ENCODE measurements at regions not wholly inside any gene's neighbourhood (a gene's known extent, or its start where the extent isn't known, plus 50 kb on each side); places are given as distances from the start of the nearest gene placed in this dataset.

DNA sequence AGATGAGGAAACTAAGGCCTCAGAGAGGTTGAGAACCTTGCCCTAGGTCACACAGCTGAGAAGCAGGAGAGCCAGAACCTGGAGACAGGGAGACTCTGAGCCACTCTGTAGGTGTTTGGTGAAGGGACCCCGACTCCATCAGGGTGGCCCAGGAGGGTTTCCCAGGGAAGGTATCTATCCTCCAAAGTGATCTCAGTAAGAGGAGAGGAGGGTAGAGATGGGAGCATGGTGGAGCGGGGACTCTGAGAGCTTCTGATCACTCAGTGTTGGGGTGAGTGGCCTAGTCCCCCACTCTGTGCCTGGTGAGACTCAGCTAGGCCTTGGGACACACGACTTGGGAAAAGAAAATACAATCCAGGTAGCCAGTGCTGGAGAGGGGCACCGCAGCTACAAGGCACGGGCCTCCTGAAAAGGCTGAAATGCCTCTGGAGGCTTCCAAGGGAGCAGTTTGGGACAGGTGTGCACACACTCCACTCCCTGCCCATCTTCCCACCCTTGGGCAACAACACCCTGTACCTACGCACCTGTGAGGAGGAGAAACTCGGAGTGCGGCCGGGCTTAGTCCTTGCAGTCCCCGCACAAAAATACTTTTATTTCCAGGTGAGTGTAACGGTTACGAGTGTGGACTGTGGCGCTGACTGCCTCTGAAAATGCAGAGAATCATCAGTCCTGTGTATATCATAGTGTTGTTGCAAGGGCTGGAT lies 80.8 kb downstream of the CAMK2N1 start:
- no peak for TF ChIP-seq CTCF (IDR thresholded peaks at IDR 0.05)
- peak; percentile 58 for DNase-seq (ENCODE audit: low spot score)
- Mint-ChIP-seq H3K4me3 (ENCODE audit: unreplicated experiment) (no peak overlapping the region), H3K9me3 (ENCODE audit: low read depth) (peaks cover 3% of the 10 kb centered on the region), H3K36me3 (ENCODE audit: low read depth) (no peaks in the 10 kb centered on the region), H3K27ac (ENCODE audit: unreplicated experiment) (no peak overlapping the region), H3K4me1 (ENCODE audit: low read depth) (peaks cover 12% of the 10 kb centered on the region), H3K27me3 (ENCODE audit: low read depth) (peaks cover 23% of the 10 kb centered on the region)

All from chondrocyte (in vitro differentiated cells).